GM12878 (cell line): ENCODE measurements at regions not wholly inside any gene's neighbourhood (a gene's known extent, or its start where the extent isn't known, plus 50 kb on each side); places are given as distances from the start of the nearest gene placed in this dataset.

Experiments
- CTCF ChIP-seq, 3 experiments: IDR thresholded peaks in 2 of 3; conservative IDR thresholded peaks in 1 of 3; 2 replicates each; pipeline ENCODE4 v1.5.1; 2011; ENCODE audit warnings: low read depth in 3 of 3, low read length in 3 of 3, mild to moderate bottlenecking in 3 of 3, control low read depth in 2 of 3, moderate library complexity in 2 of 3, inconsistent platforms in 1 of 3, mixed read lengths in 1 of 3; ENCODE audit not compliant: control insufficient read depth in 2 of 3, insufficient read depth in 1 of 3; ENCODE audit errors: extremely low read depth in 1 of 3
- NFIC ChIP-seq: IDR thresholded peaks from 2 replicates; pipeline ENCODE4 v1.6.1; 2012; ENCODE audit warnings: low read depth, mild to moderate bottlenecking, inconsistent platforms, low read length, moderate library complexity
- SUZ12 ChIP-seq: fragments of 200-600 bp; sonication (generic); IDR thresholded peaks from one replicate; pipeline ENCODE4 v1.6.1; 2018; ENCODE audit warnings: antibody characterized with exemption, mild to moderate bottlenecking; ENCODE audit not compliant: unreplicated experiment

DNA sequence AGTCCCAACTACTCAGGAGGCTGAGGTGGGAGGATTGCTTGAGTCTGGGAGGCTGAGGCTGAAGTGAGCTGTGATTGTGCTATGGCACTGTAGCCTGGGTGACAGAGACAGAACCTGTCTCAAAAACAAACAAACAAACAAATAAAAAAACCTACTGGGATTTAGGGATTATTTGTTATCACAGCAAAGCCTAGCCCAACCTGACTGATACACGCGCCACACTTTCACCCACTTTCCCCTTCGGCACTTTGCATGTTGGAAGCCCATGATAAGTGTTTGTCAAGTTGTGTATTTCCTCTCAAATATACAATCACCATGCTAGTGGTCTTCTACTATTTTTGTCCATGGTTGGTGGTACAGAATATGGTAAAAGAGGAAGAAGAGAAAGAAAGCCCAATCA, 50.5 kb upstream of the STC2 start:
- TF ChIP-seq SUZ12 (no peak), NFIC (no peak), CTCF (IDR thresholded peaks at IDR 0.05 in 2 of 3, conservative IDR thresholded peaks at IDR 0.05 in 1 of 3; ENCODE audit: control insufficient read depth in 2 of 3, extremely low read depth in 1 of 3, insufficient read depth in 1 of 3, low read depth in 3 of 3, low read length in 3 of 3) (no peak)
